KOPT-K1 (cell line): ENCODE measurements at regions not wholly inside any gene's neighbourhood (a gene's known extent, or its start where the extent isn't known, plus 50 kb on each side); places are given as distances from the start of the nearest gene placed in this dataset.

ENCODE experiments used
- H3K27ac ChIP-seq: fragments of 200-600 bp; sonication (generic); 2 replicates; pipeline ENCODE4 v1.5.1; 2016; ENCODE audit warnings: antibody characterized with exemption, mild to moderate bottlenecking, low read depth, low read length; ENCODE audit not compliant: poor library complexity, severe bottlenecking
- H3K36me3 ChIP-seq: fragments of 200-600 bp; sonication (generic); 2 replicates; pipeline ENCODE4 v1.5.1; 2017; ENCODE audit warnings: antibody characterized with exemption, mild to moderate bottlenecking, low read length, moderate library complexity; ENCODE audit not compliant: insufficient read depth
- H3K9me3 ChIP-seq: fragments of 200-600 bp; sonication (generic); 2 replicates; pipeline ENCODE4 v1.5.1; 2017; ENCODE audit warnings: antibody characterized with exemption, low read length, mild to moderate bottlenecking; ENCODE audit not compliant: insufficient read depth, poor library complexity, severe bottlenecking

GRCh38 chr2:176495826-176496225, 226.6 kb downstream of the MTX2 start:
- H3K27ac ChIP-seq = no peak overlapping the region
- no peaks in the 10 kb centered on the region for H3K36me3 ChIP-seq
- H3K9me3 ChIP-seq = no peaks in the 10 kb centered on the region

- H3K27ac ChIP-seq = no peak overlapping the region
- H3K36me3 ChIP-seq = no peaks in the 10 kb centered on the region
- no peaks in the 10 kb centered on the region for H3K9me3 ChIP-seq
These were observed 227.5 kb downstream of the MTX2 start for GRCh38 chr2:176496761-176497160.

- H3K9me3 ChIP-seq = no peaks in the 10 kb centered on the region
- no peak overlapping the region for H3K27ac ChIP-seq
- H3K36me3 ChIP-seq = no peaks in the 10 kb centered on the region
These were observed 231.7 kb downstream of the MTX2 start for GRCh38 chr2:176500901-176501300.

- Histone ChIP-seq H3K36me3 (no peaks in the 10 kb centered on the region), H3K27ac (no peak overlapping the region), H3K9me3 (no peaks in the 10 kb centered on the region)
These were observed 232.4 kb downstream of the MTX2 start for GRCh38 chr2:176501617-176502016.

- no peaks in the 10 kb centered on the region for H3K9me3 ChIP-seq
- no peaks in the 10 kb centered on the region for H3K36me3 ChIP-seq
- no peak overlapping the region for H3K27ac ChIP-seq
These were observed 233.4 kb downstream of the MTX2 start for GRCh38 chr2:176502619-176503018.

- H3K9me3 ChIP-seq = no peaks in the 10 kb centered on the region
- H3K27ac ChIP-seq = no peak overlapping the region
- H3K36me3 ChIP-seq = no peaks in the 10 kb centered on the region
These were observed 234.5 kb downstream of the MTX2 start for GRCh38 chr2:176503776-176504175.

GRCh38 chr2:176504440-176504839, 235.2 kb downstream of the MTX2 start:
- Histone ChIP-seq H3K27ac (no peak overlapping the region), H3K9me3 (no peaks in the 10 kb centered on the region), H3K36me3 (no peaks in the 10 kb centered on the region)

GRCh38 chr2:176507786-176508185, 238.5 kb downstream of the MTX2 start:
- no peaks in the 10 kb centered on the region for H3K36me3 ChIP-seq
- no peak overlapping the region for H3K27ac ChIP-seq
- no peaks in the 10 kb centered on the region for H3K9me3 ChIP-seq

GRCh38 chr2:176508374-176508773, 239.1 kb downstream of the MTX2 start:
- no peaks in the 10 kb centered on the region for H3K36me3 ChIP-seq
- H3K9me3 ChIP-seq = no peaks in the 10 kb centered on the region
- H3K27ac ChIP-seq = no peak overlapping the region

GRCh38 chr2:176508984-176509740, 239.9 kb downstream of the MTX2 start:
- H3K36me3 ChIP-seq = no peaks in the 10 kb centered on the region
- H3K27ac ChIP-seq = no peak overlapping the region

GRCh38 chr2:176514276-176514675, 245.0 kb downstream of the MTX2 start:
- no peak overlapping the region for H3K27ac ChIP-seq
- H3K36me3 ChIP-seq = no peaks in the 10 kb centered on the region
- H3K9me3 ChIP-seq = no peaks in the 10 kb centered on the region

More at GRCh38 chr2:176508984-176509740, 239.9 kb downstream of the MTX2 start:
- H3K9me3 ChIP-seq = no peaks in the 10 kb centered on the region

- Histone ChIP-seq H3K9me3 (no peaks in the 10 kb centered on the region), H3K36me3 (no peaks in the 10 kb centered on the region), H3K27ac (no peak overlapping the region)
These were observed 245.7 kb downstream of the MTX2 start for GRCh38 chr2:176514805-176515500.

- Histone ChIP-seq H3K36me3 (no peaks in the 10 kb centered on the region), H3K27ac (peak overlapping the region; percentile 15), H3K9me3 (no peaks in the 10 kb centered on the region)
These were observed 246.9 kb downstream of the MTX2 start for GRCh38 chr2:176516051-176516602.

GRCh38 chr2:176518823-176519222, 249.6 kb downstream of the MTX2 start:
- H3K36me3 ChIP-seq = no peaks in the 10 kb centered on the region
- H3K9me3 ChIP-seq = no peaks in the 10 kb centered on the region
- H3K27ac ChIP-seq = no peak overlapping the region

- no peaks in the 10 kb centered on the region for H3K9me3 ChIP-seq
- no peak overlapping the region for H3K27ac ChIP-seq
- no peaks in the 10 kb centered on the region for H3K36me3 ChIP-seq
These were observed 252.8 kb downstream of the MTX2 start for GRCh38 chr2:176521878-176522670.
